ENCODE measurements at regions not wholly inside any gene's neighbourhood (a gene's known extent, or its start where the extent isn't known, plus 50 kb on each side); places are given as distances from the start of the nearest gene placed in this dataset.

- TF ChIP-seq CTCF (IDR thresholded peaks at IDR 0.05; ENCODE audit: poor library complexity, severe bottlenecking) (no peak), MXI1 (conservative IDR thresholded peaks at IDR 0.05; ENCODE audit: poor library complexity, severe bottlenecking) (no peak), TAF1 (IDR thresholded peaks at IDR 0.05; ENCODE audit: low read depth) (no peak), SMC3 (conservative IDR thresholded peaks at IDR 0.05; ENCODE audit: poor library complexity) (no peak), REST (IDR thresholded peaks at IDR 0.05; ENCODE audit: borderline replicate concordance) (no peak), EP300 (conservative IDR thresholded peaks at IDR 0.05; ENCODE audit: poor library complexity, severe bottlenecking) (no peak), EZH2 (IDR thresholded peaks at IDR 0.05; ENCODE audit: borderline replicate concordance, insufficient read depth, low read length, poor library complexity, severe bottlenecking) (no peak), RAD21 (conservative IDR thresholded peaks at IDR 0.05) (no peak)
Observed at GRCh38 chr12:25719505-25719904, 166.4 kb upstream of the LMNTD1 start.

All from neural cell (in vitro differentiated cells).